ENCODE measurements at regions not wholly inside any gene's neighbourhood (a gene's known extent, or its start where the extent isn't known, plus 50 kb on each side); places are given as distances from the start of the nearest gene placed in this dataset.

DNA sequence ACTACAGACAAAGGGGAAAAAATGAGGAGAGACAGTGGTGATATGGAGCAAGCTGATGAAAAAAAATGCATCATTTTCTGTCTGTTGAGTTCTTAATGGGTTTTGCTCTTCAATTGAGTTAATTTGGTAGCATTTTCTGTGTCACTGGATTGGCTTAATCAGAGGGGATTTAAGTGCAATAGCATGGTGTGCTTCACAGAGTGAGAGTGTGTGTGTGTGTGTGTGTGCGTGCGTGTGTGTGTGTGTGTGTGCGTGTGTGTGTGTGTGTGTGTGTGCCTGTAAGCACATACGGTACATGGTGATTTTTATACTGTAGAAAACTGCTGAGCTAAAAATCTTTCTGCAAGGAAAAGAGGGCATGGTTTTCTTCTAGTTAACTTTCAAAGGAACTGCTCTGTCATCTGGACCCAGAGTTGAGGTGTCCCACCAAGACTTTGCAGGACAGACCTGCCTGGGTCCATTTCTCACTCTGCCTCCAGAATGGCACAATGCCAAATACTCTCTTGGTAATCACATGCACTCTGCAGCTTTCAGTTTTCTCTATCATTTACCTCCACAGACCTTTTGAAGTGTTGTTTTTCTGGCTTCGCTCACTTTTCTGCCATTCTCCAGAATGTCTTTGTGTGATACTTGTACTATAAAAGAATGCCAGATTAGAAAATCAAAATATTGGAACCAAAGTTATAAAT is 952.6 kb upstream of the SOX9 start:
- Mint-ChIP-seq H3K9me3 (no peaks in the 10 kb centered on the region), H3K4me1 (no peaks in the 10 kb centered on the region), H3K36me3 (no peaks in the 10 kb centered on the region), H3K4me3 (no peak overlapping the region), H3K27ac (no peak overlapping the region), H3K27me3 (ENCODE audit: low read depth) (no peaks in the 10 kb centered on the region)
- POLR2A ChIA-PET: no interaction called here
- ATAC-seq: no peak
- CTCF ChIA-PET: no interaction called here
- TF ChIP-seq, protein P1, sequence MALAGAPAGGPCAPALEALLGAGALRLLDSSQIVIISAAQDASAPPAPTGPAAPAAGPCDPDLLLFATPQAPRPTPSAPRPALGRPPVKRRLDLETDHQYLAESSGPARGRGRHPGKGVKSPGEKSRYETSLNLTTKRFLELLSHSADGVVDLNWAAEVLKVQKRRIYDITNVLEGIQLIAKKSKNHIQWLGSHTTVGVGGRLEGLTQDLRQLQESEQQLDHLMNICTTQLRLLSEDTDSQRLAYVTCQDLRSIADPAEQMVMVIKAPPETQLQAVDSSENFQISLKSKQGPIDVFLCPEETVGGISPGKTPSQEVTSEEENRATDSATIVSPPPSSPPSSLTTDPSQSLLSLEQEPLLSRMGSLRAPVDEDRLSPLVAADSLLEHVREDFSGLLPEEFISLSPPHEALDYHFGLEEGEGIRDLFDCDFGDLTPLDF (CRISPR knock-in tag; IDR thresholded peaks at IDR 0.05): no peak
- TF ChIP-seq EMX1 (CRISPR knock-in tag; IDR thresholded peaks at IDR 0.05) (no peak), ZNF121 (CRISPR knock-in tag; IDR thresholded peaks at IDR 0.05) (no peak)
- no peak for DNase-seq (ENCODE audit: low spot score)

- no peak for TF ChIP-seq ZNF416 (CRISPR knock-in tag; IDR thresholded peaks at IDR 0.05)
- TF ChIP-seq E2F5 (CRISPR knock-in tag; IDR thresholded peaks at IDR 0.05): no peak
- no peak for TF ChIP-seq ZNF423 (CRISPR knock-in tag; IDR thresholded peaks at IDR 0.05)
- TF ChIP-seq EMX1 (CRISPR knock-in tag; IDR thresholded peaks at IDR 0.05): no peak
- TF ChIP-seq ELF4 (CRISPR knock-in tag; IDR thresholded peaks at IDR 0.05; ENCODE audit: low read depth): no peak
- no peak for TF ChIP-seq FOXJ3 (CRISPR knock-in tag; IDR thresholded peaks at IDR 0.05; ENCODE audit: borderline replicate concordance)
- no peak for TF ChIP-seq ARID4B (CRISPR knock-in tag; IDR thresholded peaks at IDR 0.05; ENCODE audit: borderline replicate concordance)
- no peak for TF ChIP-seq GRHL2 (CRISPR knock-in tag; IDR thresholded peaks at IDR 0.05; ENCODE audit: insufficient replicate concordance, severe bottlenecking)
- TF ChIP-seq NFATC4 (CRISPR knock-in tag; IDR thresholded peaks at IDR 0.05): no peak
- TF ChIP-seq ZNF232 (CRISPR knock-in tag; IDR thresholded peaks at IDR 0.05): no peak
- no peak for DNase-seq (ENCODE audit: low spot score)
- ChIA-PET POLR2A (no interaction called here), CTCF (no interaction called here)
- H3K27me3 Mint-ChIP-seq (ENCODE audit: low read depth): no peaks in the 10 kb centered on the region
- no peaks in the 10 kb centered on the region for H3K36me3 Mint-ChIP-seq
- no peaks in the 10 kb centered on the region for H3K9me3 Mint-ChIP-seq
- H3K27ac Mint-ChIP-seq: no peak overlapping the region
- no peak overlapping the region for H3K4me3 Mint-ChIP-seq
- no peak for ATAC-seq
- H3K4me1 Mint-ChIP-seq: no peaks in the 10 kb centered on the region
Observed at GRCh38 chr17:71170070-71170469, 950.8 kb upstream of the SOX9 start.

GRCh38 chr17:71171270-71171669 is 949.5 kb upstream of the SOX9 start:
- POLR2A ChIA-PET: no interaction called here
- Mint-ChIP-seq H3K27ac (no peak overlapping the region), H3K4me1 (no peaks in the 10 kb centered on the region), H3K36me3 (no peaks in the 10 kb centered on the region), H3K4me3 (no peak overlapping the region), H3K9me3 (no peaks in the 10 kb centered on the region), H3K27me3 (ENCODE audit: low read depth) (no peaks in the 10 kb centered on the region)
- ATAC-seq (no peak), DNase-seq (ENCODE audit: low spot score) (no peak)
- CTCF ChIA-PET: no interaction called here
- TF ChIP-seq, protein P2, sequence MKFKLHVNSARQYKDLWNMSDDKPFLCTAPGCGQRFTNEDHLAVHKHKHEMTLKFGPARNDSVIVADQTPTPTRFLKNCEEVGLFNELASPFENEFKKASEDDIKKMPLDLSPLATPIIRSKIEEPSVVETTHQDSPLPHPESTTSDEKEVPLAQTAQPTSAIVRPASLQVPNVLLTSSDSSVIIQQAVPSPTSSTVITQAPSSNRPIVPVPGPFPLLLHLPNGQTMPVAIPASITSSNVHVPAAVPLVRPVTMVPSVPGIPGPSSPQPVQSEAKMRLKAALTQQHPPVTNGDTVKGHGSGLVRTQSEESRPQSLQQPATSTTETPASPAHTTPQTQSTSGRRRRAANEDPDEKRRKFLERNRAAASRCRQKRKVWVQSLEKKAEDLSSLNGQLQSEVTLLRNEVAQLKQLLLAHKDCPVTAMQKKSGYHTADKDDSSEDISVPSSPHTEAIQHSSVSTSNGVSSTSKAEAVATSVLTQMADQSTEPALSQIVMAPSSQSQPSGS (CRISPR knock-in tag; IDR thresholded peaks at IDR 0.05; ENCODE audit: borderline replicate concordance, low read depth): no peak
- TF ChIP-seq PRRX2 (CRISPR knock-in tag; IDR thresholded peaks at IDR 0.05) (no peak), ZNF423 (CRISPR knock-in tag; IDR thresholded peaks at IDR 0.05) (no peak), ZBTB43 (CRISPR knock-in tag; IDR thresholded peaks at IDR 0.05) (no peak), EMX1 (CRISPR knock-in tag; IDR thresholded peaks at IDR 0.05) (no peak), IRF2 (CRISPR knock-in tag; IDR thresholded peaks at IDR 0.05; ENCODE audit: borderline replicate concordance, low read depth) (no peak), SOX15 (CRISPR knock-in tag; IDR thresholded peaks at IDR 0.05) (no peak), ETV6 (CRISPR knock-in tag; IDR thresholded peaks at IDR 0.05) (no peak), RELA (CRISPR knock-in tag; IDR thresholded peaks at IDR 0.05; ENCODE audit: borderline replicate concordance) (no peak), ZBTB21 (CRISPR knock-in tag; IDR thresholded peaks at IDR 0.05; ENCODE audit: borderline replicate concordance) (no peak)
